Common myeloid progenitor, CD34-positive (primary cell): ENCODE measurements at regions not wholly inside any gene's neighbourhood (a gene's known extent, or its start where the extent isn't known, plus 50 kb on each side); places are given as distances from the start of the nearest gene placed in this dataset.
"Not testable (repeated sequence)": the region's sequence is repeated elsewhere in the genome, so short reads cannot be mapped to it uniquely, and the experiment has no call there.

Source experiments
- CTCF ChIA-PET: fragments of 350-600 bp; sonication (Branson Sonifier 250); formaldehyde crosslinking; loops from one replicate; lab custom pipeline; 2021; ENCODE audit warnings: antibody characterized with exemption; lab: Charles Lee
- POLR2A ChIA-PET: fragments of 350-600 bp; sonication (Branson Sonifier 250); formaldehyde crosslinking; loops from one replicate; lab custom pipeline; 2021; ENCODE audit warnings: antibody characterized with exemption; lab: Charles Lee
- DNase-seq, 3 donors: peaks; one replicate each; pipeline versions ENCODE4 v3.0.0 to v3.0.0-alpha.2; 2013
- H3K27ac ChIP-seq, 2 experiments: 1 replicate in 1 of 2; 2 replicates in 1 of 2; pipeline ENCODE4 v1.7.0; 2013; ENCODE audit warnings: inconsistent platforms in 2 of 2, low read length in 2 of 2, mild to moderate bottlenecking in 2 of 2, low read depth in 1 of 2, moderate library complexity in 1 of 2; ENCODE audit not compliant: severe bottlenecking in 2 of 2, insufficient read depth in 1 of 2, poor library complexity in 1 of 2
- H3K27me3 ChIP-seq, 5 experiments: replicated peaks in 2 of 5; 1 replicate in 3 of 5; 2 replicates in 2 of 5; pipeline versions ENCODE4 v1.6.1 to v1.7.0; 2013; ENCODE audit warnings: low read length in 4 of 5, mild to moderate bottlenecking in 2 of 5, moderate library complexity in 2 of 5, inconsistent platforms in 1 of 5; ENCODE audit not compliant: insufficient read depth in 5 of 5, control insufficient read depth in 4 of 5
- H3K36me3 ChIP-seq, 4 experiments: 1 replicate in 2 of 4; 2 replicates in 2 of 4; pipeline versions ENCODE4 v1.6.1 to v1.7.0; 2013; ENCODE audit warnings: low read length in 3 of 4, control low read depth in 1 of 4, mild to moderate bottlenecking in 1 of 4; ENCODE audit not compliant: control insufficient read depth in 4 of 4, insufficient read depth in 4 of 4
- H3K4me1 ChIP-seq, 4 experiments: 1 replicate in 3 of 4; 2 replicates in 1 of 4; pipeline versions ENCODE4 v1.6.1 to v1.7.1; 2013; ENCODE audit warnings: low read length in 3 of 4, mild to moderate bottlenecking in 3 of 4, control low read depth in 1 of 4, inconsistent platforms in 1 of 4, moderate library complexity in 1 of 4; ENCODE audit not compliant: control insufficient read depth in 4 of 4, insufficient read depth in 4 of 4; ENCODE audit errors: control extremely low read depth in 1 of 4
- H3K4me3 ChIP-seq, 7 experiments: 1 replicate in 4 of 7; 2 replicates in 3 of 7; pipeline versions ENCODE4 v1.5.1 to v1.7.0; 2013; ENCODE audit warnings: mild to moderate bottlenecking in 7 of 7, low read length in 6 of 7, moderate library complexity in 6 of 7, inconsistent platforms in 2 of 7, low read depth in 2 of 7, control low read depth in 1 of 7; ENCODE audit not compliant: insufficient read depth in 4 of 7, control insufficient read depth in 1 of 7; ENCODE audit errors: extremely low read depth in 1 of 7
- H3K9me3 ChIP-seq, 5 experiments: 1 replicate in 4 of 5; 2 replicates in 1 of 5; pipeline versions ENCODE4 v1.6.1 to v1.7.1; 2013; ENCODE audit warnings: low read length in 4 of 5, mild to moderate bottlenecking in 2 of 5, inconsistent platforms in 1 of 5, low read depth in 1 of 5, moderate library complexity in 1 of 5; ENCODE audit not compliant: control insufficient read depth in 4 of 5, insufficient read depth in 2 of 5; ENCODE audit errors: control extremely low read depth in 1 of 5
- WGBS: methylation state at CpG from one replicate; pipeline ENCODE4 v1.1.5; 2013; ENCODE audit not compliant: insufficient coverage; 5-methylcytosine and 5-hydroxymethylcytosine counted together

- Histone ChIP-seq H3K36me3 (no peaks in the 10 kb centered on the region), H3K9me3 (no peaks in the 10 kb centered on the region), H3K27me3 (no peaks in the 10 kb centered on the region), H3K27ac (no peak overlapping the region), H3K4me1 (no peaks in the 10 kb centered on the region), H3K4me3 (no peak overlapping the region)
- WGBS, result no CpG with 5 or more reads among the region's 2 CpGs
- ChIA-PET POLR2A (no interaction called here), CTCF (interaction anchor here (0.6 kb wide), 1 partner anchor 665 kb away, joined by 3 read pairs; no protein-coding TSS in a partner anchor)
- no peak for DNase-seq
Measured at GRCh38 chr6:75012018-75012417, 193.8 kb downstream of the COL12A1 start.

- POLR2A ChIA-PET, DNase-seq, H3K4me1 ChIP-seq, H3K9me3 ChIP-seq, CTCF ChIA-PET, H3K27me3 ChIP-seq, H3K36me3 ChIP-seq, H3K4me3 ChIP-seq, H3K27ac ChIP-seq: not testable (repeated sequence)
- 94% methylated on average over 8 of the region's 8 CpGs for WGBS
Measured at GRCh38 chr6:75003984-75004383, 201.9 kb downstream of the COL12A1 start.

GRCh38 chr6:74997646-74998045, 208.2 kb downstream of the COL12A1 start:
- CTCF ChIA-PET, result no interaction called here
- H3K4me1 ChIP-seq, result no peaks in the 10 kb centered on the region
- 100% methylated on average over 1 of the region's 1 CpG for WGBS

GRCh38 chr6:74993136-74993535, 212.7 kb downstream of the COL12A1 start:
- Histone ChIP-seq H3K4me3 (no peak overlapping the region), H3K27me3 (no peaks in the 10 kb centered on the region), H3K27ac (no peak overlapping the region), H3K36me3 (no peaks in the 10 kb centered on the region), H3K9me3 (no peaks in the 10 kb centered on the region), H3K4me1 (no peaks in the 10 kb centered on the region)
- no CpG with 5 or more reads among the region's 1 CpG for WGBS
- CTCF ChIA-PET, result no interaction called here
- DNase-seq, result no peak
- POLR2A ChIA-PET, result no interaction called here

More at GRCh38 chr6:74997646-74998045, 208.2 kb downstream of the COL12A1 start:
- no peak for DNase-seq
- Histone ChIP-seq H3K36me3 (no peaks in the 10 kb centered on the region), H3K9me3 (no peaks in the 10 kb centered on the region), H3K27ac (no peak overlapping the region), H3K4me3 (no peak overlapping the region), H3K27me3 (no peaks in the 10 kb centered on the region)
- POLR2A ChIA-PET, result no interaction called here

GRCh38 chr6:74991573-74992332, 214.1 kb downstream of the COL12A1 start:
- Histone ChIP-seq H3K27ac (no peak overlapping the region), H3K27me3 (no peaks in the 10 kb centered on the region), H3K9me3 (peaks cover 0 to 5% (median 4%) of the 10 kb centered on the region in 5 experiments), H3K36me3 (no peaks in the 10 kb centered on the region), H3K4me3 (no peak overlapping the region), H3K4me1 (no peaks in the 10 kb centered on the region)
- WGBS, result 100% methylated on average over 2 of the region's 3 CpGs
- CTCF ChIA-PET, result no interaction called here
- POLR2A ChIA-PET, result no interaction called here
- DNase-seq, result no peak

- ChIA-PET POLR2A (no interaction called here), CTCF (no interaction called here)
- Histone ChIP-seq H3K9me3 (no peaks in the 10 kb centered on the region), H3K27me3 (no peaks in the 10 kb centered on the region), H3K4me1 (no peaks in the 10 kb centered on the region), H3K36me3 (no peaks in the 10 kb centered on the region), H3K4me3 (no peak overlapping the region), H3K27ac (no peak overlapping the region)
- DNase-seq, result no peak
- 91% methylated on average over 4 of the region's 7 CpGs for WGBS
Measured at GRCh38 chr6:74979065-74979766, 226.6 kb downstream of the COL12A1 start.

GRCh38 chr6:74976701-74977100, 229.2 kb downstream of the COL12A1 start:
- no peak for DNase-seq
- H3K4me1 ChIP-seq, result no peaks in the 10 kb centered on the region
- no peak overlapping the region for H3K4me3 ChIP-seq
- no peak overlapping the region for H3K27ac ChIP-seq
- no peaks in the 10 kb centered on the region for H3K27me3 ChIP-seq
- H3K9me3 ChIP-seq, result no peaks in the 10 kb centered on the region
- ChIA-PET POLR2A (no interaction called here), CTCF (no interaction called here)
- no peaks in the 10 kb centered on the region for H3K36me3 ChIP-seq
- WGBS, result 90% methylated on average over 1 of the region's 2 CpGs
